ENCODE measurements at regions not wholly inside any gene's neighbourhood (a gene's known extent, or its start where the extent isn't known, plus 50 kb on each side); places are given as distances from the start of the nearest gene placed in this dataset.

GRCh38 chr6:47427680-47428079, 49.9 kb upstream of the CD2AP start:
- no peak for TF ChIP-seq USF1 (IDR thresholded peaks at IDR 0.05; ENCODE audit: borderline replicate concordance, low read depth)
- TF ChIP-seq TAF1 (IDR thresholded peaks at IDR 0.05; ENCODE audit: borderline replicate concordance, low read depth, low read length): no peak
- TF ChIP-seq RXRA (IDR thresholded peaks at IDR 0.05; ENCODE audit: borderline replicate concordance, low read depth): no peak
- TF ChIP-seq NFIC (IDR thresholded peaks at IDR 0.05; ENCODE audit: borderline replicate concordance): no peak
- no peak for TF ChIP-seq PBX3 (IDR thresholded peaks at IDR 0.05)
- TF ChIP-seq USF2 (IDR thresholded peaks at IDR 0.05; ENCODE audit: borderline replicate concordance, low read depth, low read length): no peak
- TF ChIP-seq FOSL2 (IDR thresholded peaks at IDR 0.05; ENCODE audit: borderline replicate concordance, low read depth): no peak
- no peak for TF ChIP-seq RCOR1 (IDR thresholded peaks at IDR 0.05; ENCODE audit: low read length)
- TF ChIP-seq SIN3A (IDR thresholded peaks at IDR 0.05; ENCODE audit: borderline replicate concordance, low read depth, low read length): no peak
- TF ChIP-seq REST (IDR thresholded peaks at IDR 0.05; ENCODE audit: low read depth, low read length): no peak
- TF ChIP-seq MAX (IDR thresholded peaks at IDR 0.05; ENCODE audit: low read depth): no peak
- TF ChIP-seq RFX5 (IDR thresholded peaks at IDR 0.05; ENCODE audit: low read length): no peak
- TF ChIP-seq NRF1 (IDR thresholded peaks at IDR 0.05; ENCODE audit: low read depth, low read length): no peak
- TF ChIP-seq SMC3 (IDR thresholded peaks at IDR 0.05; ENCODE audit: low read depth, low read length): no peak
- TF ChIP-seq CTCF (IDR thresholded peaks at IDR 0.05): no peak
- H3K27me3 ChIP-seq (ENCODE audit: insufficient read depth): no peaks in the 10 kb centered on the region; the same call in 1 of the 2 replicates
- H3K9ac ChIP-seq: no peak overlapping the region
- no peaks in the 10 kb centered on the region for H4K20me1 ChIP-seq (ENCODE audit: insufficient read depth)
- no peaks in the 10 kb centered on the region for H3K79me2 ChIP-seq (ENCODE audit: insufficient read depth)
- no peak overlapping the region for H3K27ac ChIP-seq (ENCODE audit: low read depth in 2 of 2, low read length in 1 of 2)
- no peaks in the 10 kb centered on the region for H3F3A ChIP-seq (replicated peaks; ENCODE audit: insufficient read depth)
- DNase-seq: no peak
- H3K9me2 ChIP-seq: no peaks in the 10 kb centered on the region
- no peak overlapping the region for H2AFZ ChIP-seq (ENCODE audit: low read depth)
- CTCF ChIA-PET: no interaction called here
- H3K36me3 ChIP-seq (replicated peaks in 1 of 2; ENCODE audit: control insufficient read depth in 1 of 2, insufficient read depth in 2 of 2, low read length in 1 of 2): no peaks in the 10 kb centered on the region
- H3K9me3 ChIP-seq: no peaks in the 10 kb centered on the region
- no peaks in the 10 kb centered on the region for H3K4me1 ChIP-seq (ENCODE audit: control insufficient read depth in 1 of 2, insufficient read depth in 2 of 2, low read depth in 1 of 2, low read length in 1 of 2)
- no peak overlapping the region for H3K4me3 ChIP-seq (ENCODE audit: low read depth in 2 of 2, low read length in 1 of 2)
- POLR2A ChIA-PET: no interaction called here
- H3K4me2 ChIP-seq: no peak overlapping the region

Small RNAs in the stretch of these regions (small RNA-seq; reads per million reads assigned to genes)
- 0 reads per million in 7 experiments for gene B3GNTL1P2
